ENCODE measurements at regions not wholly inside any gene's neighbourhood (a gene's known extent, or its start where the extent isn't known, plus 50 kb on each side); places are given as distances from the start of the nearest gene placed in this dataset.

- no peak for TF ChIP-seq CREB1 (CRISPR knock-in tag; IDR thresholded peaks at IDR 0.05)
- no peak for TF ChIP-seq ATF6 (CRISPR knock-in tag; IDR thresholded peaks at IDR 0.05)
- TF ChIP-seq SP1 (CRISPR knock-in tag; conservative IDR thresholded peaks at IDR 0.05), result no peak
- no peak for TF ChIP-seq ETV6 (CRISPR knock-in tag; IDR thresholded peaks at IDR 0.05)
- no peak for TF ChIP-seq NR2C2 (CRISPR knock-in tag; IDR thresholded peaks at IDR 0.05)
- no peak for TF ChIP-seq SOX15 (CRISPR knock-in tag; IDR thresholded peaks at IDR 0.05)
Measured at GRCh38 chrX:20857746-20858145, 516.5 kb upstream of the CNKSR2 start (continued).

GRCh38 chrX:20838477-20838876 lies 535.7 kb upstream of the CNKSR2 start:
- ATAC-seq (no peak), DNase-seq (ENCODE audit: low spot score) (no peak)
- no peak overlapping the region for H3K4me3 Mint-ChIP-seq
- peaks cover 26% of the 10 kb centered on the region for H3K36me3 Mint-ChIP-seq
- no peaks in the 10 kb centered on the region for H3K4me1 Mint-ChIP-seq
- H3K9me3 Mint-ChIP-seq, result peaks cover 51% of the 10 kb centered on the region
- CTCF ChIA-PET, result no interaction called here
- POLR2A ChIA-PET, result no interaction called here
- H3K27ac Mint-ChIP-seq, result no peak overlapping the region
- H3K27me3 Mint-ChIP-seq (ENCODE audit: low read depth), result no peaks in the 10 kb centered on the region
- no peak for TF ChIP-seq MXD4 (CRISPR knock-in tag; IDR thresholded peaks at IDR 0.05; ENCODE audit: borderline replicate concordance)
- no peak for TF ChIP-seq TEAD1 (CRISPR knock-in tag; IDR thresholded peaks at IDR 0.05)
- TF ChIP-seq NR1H2 (CRISPR knock-in tag; IDR thresholded peaks at IDR 0.05), result no peak
- TF ChIP-seq AFF4 (CRISPR knock-in tag; IDR thresholded peaks at IDR 0.05; ENCODE audit: borderline replicate concordance), result no peak
- TF ChIP-seq USF2 (CRISPR knock-in tag; IDR thresholded peaks at IDR 0.05), result no peak
- TF ChIP-seq ZNF425 (CRISPR knock-in tag; conservative IDR thresholded peaks at IDR 0.05), result no peak
- no peak for TF ChIP-seq ARID4B (CRISPR knock-in tag; IDR thresholded peaks at IDR 0.05; ENCODE audit: borderline replicate concordance)
- no peak for TF ChIP-seq FOXP4 (CRISPR knock-in tag; IDR thresholded peaks at IDR 0.05)
- no peak for TF ChIP-seq JAZF1 (CRISPR knock-in tag; IDR thresholded peaks at IDR 0.05)
- no peak for TF ChIP-seq ETV6 (CRISPR knock-in tag; IDR thresholded peaks at IDR 0.05)
- no peak for TF ChIP-seq E2F4 (CRISPR knock-in tag; IDR thresholded peaks at IDR 0.05; ENCODE audit: borderline replicate concordance, low read depth)
- no peak for TF ChIP-seq ZNF416 (CRISPR knock-in tag; IDR thresholded peaks at IDR 0.05)
- TF ChIP-seq ZNF138 (CRISPR knock-in tag; conservative IDR thresholded peaks at IDR 0.05), result no peak
- TF ChIP-seq FOXK1 (CRISPR knock-in tag; IDR thresholded peaks at IDR 0.05), result no peak

Measured in WTC11 (cell line).